HCT116 (cell line): ENCODE measurements at regions not wholly inside any gene's neighbourhood (a gene's known extent, or its start where the extent isn't known, plus 50 kb on each side); places are given as distances from the start of the nearest gene placed in this dataset.

Experiments used
- ATAC-seq: fragments of 200-7000 bp; cut with Tn5 transposase; 2 replicates; pipeline ENCODE4 v1.9.1; 2020; ENCODE audit warnings: mild to moderate bottlenecking, moderate library complexity
- BruUV-seq: library from RNA; stranded (reverse); fragments of 400-500 nt; replicated peaks from 2 replicates; lab custom pipeline; 2021; lab: Mats Ljungman, UMichigan
- CTCF ChIA-PET: fragments of 300-600 bp; sonication (Branson Sonifier 250); formaldehyde crosslinking; loops from one replicate; lab custom pipeline; 2021; ENCODE audit warnings: antibody characterized with exemption; lab: Charles Lee
- POLR2A ChIA-PET: fragments of 300-600, 350-600 bp; sonication (Branson Sonifier 250); formaldehyde crosslinking; loops from one replicate; lab custom pipeline; 2021; ENCODE audit warnings: antibody characterized with exemption; lab: Charles Lee
- RAD21 ChIA-PET, 2 experiments: fragments of 300-600 bp; sonication (Branson Sonifier 250); formaldehyde crosslinking; loops; one replicate each; lab custom pipeline; 2023; ENCODE audit warnings: low total read pairs in 2 of 2; ENCODE audit not compliant: uncharacterized antibody in 2 of 2, unreplicated experiment in 2 of 2, low non-redundant PET in 1 of 2; lab: Charles Lee
- DNase-seq: peaks from one replicate; pipeline ENCODE4 v3.0.0-alpha.2; 2010; ENCODE audit warnings: low read depth, low spot score
- H2AFZ ChIP-seq: fragments of 200-600 bp; shearing (Covaris generic), sonication (generic); 2 replicates; pipeline ENCODE4 v1.6.1; 2017; ENCODE audit warnings: low read depth, mixed run types, mixed read lengths, antibody characterized with exemption, low read length; ENCODE audit not compliant: poor library complexity, severe bottlenecking
- H3K27ac ChIP-seq: 2 replicates; pipeline ENCODE4 v1.5.1; 2012; ENCODE audit warnings: low read depth, low read length
- H3K27me3 ChIP-seq: fragments of 200-600 bp; sonication (generic); 2 replicates; pipeline ENCODE4 v1.6.1; 2016; ENCODE audit warnings: mixed run types, low read length, mixed read lengths; ENCODE audit not compliant: insufficient read depth
- H3K36me3 ChIP-seq, 2 experiments: fragments of 200-500 bp in 1 of 2; fragments of 200-600 bp in 1 of 2; sonication (Bioruptor generic) in 1 of 2; sonication (generic) in 1 of 2; 2 replicates each; pipeline versions ENCODE4 v1.5.1 to v1.6.1; 2014 to 2016; ENCODE audit warnings: low read length in 2 of 2, inconsistent platforms in 1 of 2, mixed read lengths in 1 of 2, mixed run types in 1 of 2; ENCODE audit not compliant: insufficient read depth in 2 of 2, control insufficient read depth in 1 of 2
- H3K4me1 ChIP-seq, 2 experiments: fragments of 200-600 bp in 1 of 2; sonication (generic) in 1 of 2; 2 replicates each; pipeline versions ENCODE4 v1.5.1 to v1.6.1; 2012 to 2017; ENCODE audit warnings: low read length in 2 of 2, inconsistent platforms in 1 of 2, mild to moderate bottlenecking in 1 of 2, mixed read lengths in 1 of 2, mixed run types in 1 of 2, moderate library complexity in 1 of 2; ENCODE audit not compliant: insufficient read depth in 2 of 2, control insufficient read depth in 1 of 2
- H3K4me2 ChIP-seq: fragments of 200-600 bp; sonication (generic); 2 replicates; pipeline ENCODE4 v1.6.1; 2017; ENCODE audit warnings: mixed run types, low read length, mixed read lengths
- H3K4me3 ChIP-seq, 2 experiments: fragments of 200-600 bp in 1 of 2; sonication (generic) in 1 of 2; replicated peaks in 1 of 2; 2 replicates each; pipeline ENCODE4 v1.5.1; 2011 to 2016; ENCODE audit warnings: low read length in 2 of 2, control low read depth in 1 of 2, low read depth in 1 of 2, mild to moderate bottlenecking in 1 of 2, mixed read lengths in 1 of 2, mixed run types in 1 of 2
- H3K79me2 ChIP-seq: fragments of 200-600 bp; sonication (generic); 2 replicates; pipeline ENCODE4 v1.6.1; 2017; ENCODE audit warnings: mild to moderate bottlenecking, mixed run types, low read length, moderate library complexity, mixed read lengths; ENCODE audit not compliant: insufficient read depth
- H3K9ac ChIP-seq: fragments of 200-600 bp; sonication (generic); 2 replicates; pipeline ENCODE4 v1.6.1; 2016; ENCODE audit warnings: low read length, mixed read lengths
- H3K9me2 ChIP-seq: fragments of 200-600 bp; sonication (generic), shearing (Covaris generic); 2 replicates; pipeline ENCODE4 v1.6.1; 2017; ENCODE audit warnings: mixed run types, mild to moderate bottlenecking, moderate library complexity; ENCODE audit not compliant: insufficient read depth
- H3K9me3 ChIP-seq, 2 experiments: fragments of 200-500 bp in 1 of 2; fragments of 200-600 bp in 1 of 2; sonication (Bioruptor generic) in 1 of 2; sonication (generic) in 1 of 2; 2 replicates each; pipeline ENCODE4 v1.6.1; 2014 to 2017; ENCODE audit warnings: low read length in 2 of 2, mixed read lengths in 2 of 2, inconsistent platforms in 1 of 2, low read depth in 1 of 2, mild to moderate bottlenecking in 1 of 2, mixed run types in 1 of 2, moderate library complexity in 1 of 2; ENCODE audit not compliant: control insufficient read depth in 1 of 2, insufficient read depth in 1 of 2
- H4K20me1 ChIP-seq: fragments of 200-600 bp; sonication (generic), shearing (Covaris generic); 2 replicates; pipeline ENCODE4 v1.6.1; 2017; ENCODE audit warnings: mixed run types, mild to moderate bottlenecking, moderate library complexity; ENCODE audit not compliant: insufficient read depth
- CBX3 ChIP-seq: IDR thresholded peaks from 2 replicates; pipeline ENCODE4 v1.6.1; 2012; ENCODE audit warnings: low read depth
- CEBPB ChIP-seq: IDR thresholded peaks from 2 replicates; pipeline ENCODE4 v1.6.1; 2012; ENCODE audit warnings: low read depth
- EGR1 ChIP-seq: IDR thresholded peaks from 2 replicates; pipeline ENCODE4 v1.6.1; 2012; ENCODE audit warnings: low read depth
- ELF1 ChIP-seq: IDR thresholded peaks from 2 replicates; pipeline ENCODE4 v1.6.1; 2012; ENCODE audit warnings: low read depth, borderline replicate concordance
- EZH2 ChIP-seq: fragments of 200-600 bp; sonication (generic); IDR thresholded peaks from 2 replicates; pipeline ENCODE4 v1.6.1; 2017; ENCODE audit warnings: antibody characterized with exemption, mixed run types
- JUND ChIP-seq: IDR thresholded peaks from 2 replicates; pipeline ENCODE4 v1.6.1; 2012
- POLR2A ChIP-seq: IDR thresholded peaks from 2 replicates; pipeline ENCODE4 v1.7.0; 2011; ENCODE audit warnings: borderline replicate concordance; ENCODE audit not compliant: insufficient read depth, insufficient read length; ENCODE audit errors: extremely low read depth
- POLR2AphosphoS5 ChIP-seq: IDR thresholded peaks from 2 replicates; pipeline ENCODE4 v1.6.1; 2011; ENCODE audit warnings: mild to moderate bottlenecking, low read depth, low read length, moderate library complexity
- RAD21 ChIP-seq: IDR thresholded peaks from 2 replicates; pipeline ENCODE4 v1.6.1; 2012; ENCODE audit warnings: low read depth, mild to moderate bottlenecking
- SIN3A ChIP-seq: IDR thresholded peaks from 2 replicates; pipeline ENCODE4 v1.6.1; 2012; ENCODE audit warnings: low read depth
- SRF ChIP-seq: IDR thresholded peaks from 2 replicates; pipeline ENCODE4 v1.6.1; 2012; ENCODE audit warnings: low read depth
- TCF7L2 ChIP-seq: IDR thresholded peaks from 2 replicates; pipeline ENCODE4 v1.7.0; 2011; ENCODE audit warnings: borderline replicate concordance, inconsistent platforms; ENCODE audit not compliant: insufficient read depth, insufficient read length; ENCODE audit errors: extremely low read depth
- YY1 ChIP-seq: IDR thresholded peaks from 2 replicates; pipeline ENCODE4 v1.6.1; 2011; ENCODE audit warnings: low read length, low read depth, moderate library complexity, mild to moderate bottlenecking; ENCODE audit not compliant: insufficient replicate concordance; ENCODE audit errors: extremely low read depth
- ZFX ChIP-seq: fragments of 450-650 bp; IDR thresholded peaks from 2 replicates; pipeline ENCODE4 v1.6.1; 2017
- intact Hi-C: fragments of 100-400 bp; cut with micrococcal nuclease; formaldehyde crosslinking; loops from 2 replicates; pipeline ENCODE4 v1.10.0; 2022
- TF ChIP-seq, protein P1 (sequence below): IDR thresholded peaks from 2 replicates; pipeline ENCODE4 v1.6.1; 2012
- TF ChIP-seq, protein P2 (sequence below): IDR thresholded peaks from 2 replicates; pipeline ENCODE4 v1.6.1; 2012; ENCODE audit warnings: low read depth
- TF ChIP-seq, protein P3 (sequence below): IDR thresholded peaks from 2 replicates; pipeline ENCODE4 v1.6.1; 2012

DNA sequence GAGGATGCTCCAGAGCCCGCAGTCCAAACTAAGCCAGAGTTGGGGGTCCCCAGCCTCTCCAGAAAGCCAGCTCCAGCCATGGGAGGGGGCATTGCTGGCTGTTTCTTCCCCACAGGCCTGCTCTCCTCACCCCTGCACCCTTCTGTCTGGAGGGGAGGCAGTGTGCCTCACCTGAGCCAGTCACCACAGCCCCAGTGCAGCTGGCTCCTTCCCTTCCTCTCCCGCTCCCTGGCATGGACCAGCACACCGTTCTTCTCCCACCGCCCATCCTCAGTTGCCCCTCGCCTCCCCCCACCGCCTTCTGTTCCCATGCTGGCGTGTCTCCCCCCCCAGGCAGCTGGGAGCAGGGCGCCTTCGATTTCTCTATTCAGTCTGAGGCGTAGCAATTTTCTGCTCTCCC is 110.5 kb upstream of the THY1 start:
- Histone ChIP-seq H3K27me3 (no peaks in the 10 kb centered on the region), H2AFZ (no peak overlapping the region), H3K9ac (no peak overlapping the region), H3K36me3 (no peaks in the 10 kb centered on the region), H3K79me2 (no peaks in the 10 kb centered on the region), H3K4me3 (no peak overlapping the region), H3K27ac (no peak overlapping the region), H4K20me1 (no peaks in the 10 kb centered on the region), H3K9me2 (no peaks in the 10 kb centered on the region), H3K4me2 (no peak overlapping the region), H3K4me1 (peaks cover 0 to 6% of the 10 kb centered on the region in 2 experiments; a peak in 1 of 4 replicates), H3K9me3 (no peaks in the 10 kb centered on the region)
- TF ChIP-seq EGR1 = no peak
- no peak for TF ChIP-seq SIN3A
- TF ChIP-seq SRF = no peak
- TF ChIP-seq CEBPB = no peak
- TF ChIP-seq YY1 = no peak
- no peak for TF ChIP-seq ZFX
- TF ChIP-seq JUND = no peak
- TF ChIP-seq ELF1 = no peak
- no peak for TF ChIP-seq RAD21
- TF ChIP-seq TCF7L2 = no peak
- TF ChIP-seq, protein P1, sequence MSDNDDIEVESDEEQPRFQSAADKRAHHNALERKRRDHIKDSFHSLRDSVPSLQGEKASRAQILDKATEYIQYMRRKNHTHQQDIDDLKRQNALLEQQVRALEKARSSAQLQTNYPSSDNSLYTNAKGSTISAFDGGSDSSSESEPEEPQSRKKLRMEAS = no peak
- no peak for TF ChIP-seq EZH2
- TF ChIP-seq CBX3 = no peak
- TF ChIP-seq POLR2A = no peak
- TF ChIP-seq POLR2AphosphoS5 = no peak
- TF ChIP-seq, protein P2, sequence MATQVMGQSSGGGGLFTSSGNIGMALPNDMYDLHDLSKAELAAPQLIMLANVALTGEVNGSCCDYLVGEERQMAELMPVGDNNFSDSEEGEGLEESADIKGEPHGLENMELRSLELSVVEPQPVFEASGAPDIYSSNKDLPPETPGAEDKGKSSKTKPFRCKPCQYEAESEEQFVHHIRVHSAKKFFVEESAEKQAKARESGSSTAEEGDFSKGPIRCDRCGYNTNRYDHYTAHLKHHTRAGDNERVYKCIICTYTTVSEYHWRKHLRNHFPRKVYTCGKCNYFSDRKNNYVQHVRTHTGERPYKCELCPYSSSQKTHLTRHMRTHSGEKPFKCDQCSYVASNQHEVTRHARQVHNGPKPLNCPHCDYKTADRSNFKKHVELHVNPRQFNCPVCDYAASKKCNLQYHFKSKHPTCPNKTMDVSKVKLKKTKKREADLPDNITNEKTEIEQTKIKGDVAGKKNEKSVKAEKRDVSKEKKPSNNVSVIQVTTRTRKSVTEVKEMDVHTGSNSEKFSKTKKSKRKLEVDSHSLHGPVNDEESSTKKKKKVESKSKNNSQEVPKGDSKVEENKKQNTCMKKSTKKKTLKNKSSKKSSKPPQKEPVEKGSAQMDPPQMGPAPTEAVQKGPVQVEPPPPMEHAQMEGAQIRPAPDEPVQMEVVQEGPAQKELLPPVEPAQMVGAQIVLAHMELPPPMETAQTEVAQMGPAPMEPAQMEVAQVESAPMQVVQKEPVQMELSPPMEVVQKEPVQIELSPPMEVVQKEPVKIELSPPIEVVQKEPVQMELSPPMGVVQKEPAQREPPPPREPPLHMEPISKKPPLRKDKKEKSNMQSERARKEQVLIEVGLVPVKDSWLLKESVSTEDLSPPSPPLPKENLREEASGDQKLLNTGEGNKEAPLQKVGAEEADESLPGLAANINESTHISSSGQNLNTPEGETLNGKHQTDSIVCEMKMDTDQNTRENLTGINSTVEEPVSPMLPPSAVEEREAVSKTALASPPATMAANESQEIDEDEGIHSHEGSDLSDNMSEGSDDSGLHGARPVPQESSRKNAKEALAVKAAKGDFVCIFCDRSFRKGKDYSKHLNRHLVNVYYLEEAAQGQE = no peak
- TF ChIP-seq, protein P3, sequence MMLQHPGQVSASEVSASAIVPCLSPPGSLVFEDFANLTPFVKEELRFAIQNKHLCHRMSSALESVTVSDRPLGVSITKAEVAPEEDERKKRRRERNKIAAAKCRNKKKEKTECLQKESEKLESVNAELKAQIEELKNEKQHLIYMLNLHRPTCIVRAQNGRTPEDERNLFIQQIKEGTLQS = no peak
- ChIA-PET RAD21 (no interaction called here), CTCF (interaction anchor here (0.8 to 2.0 kb wide), 11 partner anchors 9 to 735 kb away, joined by 3 to 15 read pairs (median 4); no protein-coding TSS in a partner anchor), POLR2A (no interaction called here)
- DNase-seq (no peak), ATAC-seq (peak; percentile 7)
- intact Hi-C loops = no loop called here
- BruUV-seq = no TSS peak
